ENCODE measurements at regions not wholly inside any gene's neighbourhood (a gene's known extent, or its start where the extent isn't known, plus 50 kb on each side); places are given as distances from the start of the nearest gene placed in this dataset.

DNA sequence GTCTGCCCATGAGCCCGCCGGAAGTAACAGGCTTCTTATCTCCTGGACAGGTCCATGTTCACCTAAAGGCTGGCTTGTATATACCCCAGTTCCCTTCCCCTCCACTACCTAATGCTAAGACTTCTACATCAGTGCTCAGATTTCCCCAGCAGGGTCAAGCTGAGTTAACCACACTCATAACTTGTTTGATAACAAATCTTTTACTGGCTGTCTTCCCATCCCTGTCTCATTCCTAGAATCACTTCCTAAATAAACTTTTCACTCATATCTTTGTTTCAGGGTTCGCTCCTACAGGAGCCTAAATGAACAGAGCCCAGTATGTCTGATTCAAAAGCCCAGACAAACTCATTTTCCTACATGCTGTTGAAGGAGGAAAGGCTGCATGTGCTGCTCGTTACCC is 94.0 kb upstream of the SOX11 start (continued):
- TF ChIP-seq, protein P1, sequence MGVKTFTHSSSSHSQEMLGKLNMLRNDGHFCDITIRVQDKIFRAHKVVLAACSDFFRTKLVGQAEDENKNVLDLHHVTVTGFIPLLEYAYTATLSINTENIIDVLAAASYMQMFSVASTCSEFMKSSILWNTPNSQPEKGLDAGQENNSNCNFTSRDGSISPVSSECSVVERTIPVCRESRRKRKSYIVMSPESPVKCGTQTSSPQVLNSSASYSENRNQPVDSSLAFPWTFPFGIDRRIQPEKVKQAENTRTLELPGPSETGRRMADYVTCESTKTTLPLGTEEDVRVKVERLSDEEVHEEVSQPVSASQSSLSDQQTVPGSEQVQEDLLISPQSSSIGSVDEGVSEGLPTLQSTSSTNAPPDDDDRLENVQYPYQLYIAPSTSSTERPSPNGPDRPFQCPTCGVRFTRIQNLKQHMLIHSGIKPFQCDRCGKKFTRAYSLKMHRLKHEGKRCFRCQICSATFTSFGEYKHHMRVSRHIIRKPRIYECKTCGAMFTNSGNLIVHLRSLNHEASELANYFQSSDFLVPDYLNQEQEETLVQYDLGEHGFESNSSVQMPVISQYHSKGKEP (tag by site-specific recombination; IDR thresholded peaks at IDR 0.05), result no peak
- TF ChIP-seq, protein P2, sequence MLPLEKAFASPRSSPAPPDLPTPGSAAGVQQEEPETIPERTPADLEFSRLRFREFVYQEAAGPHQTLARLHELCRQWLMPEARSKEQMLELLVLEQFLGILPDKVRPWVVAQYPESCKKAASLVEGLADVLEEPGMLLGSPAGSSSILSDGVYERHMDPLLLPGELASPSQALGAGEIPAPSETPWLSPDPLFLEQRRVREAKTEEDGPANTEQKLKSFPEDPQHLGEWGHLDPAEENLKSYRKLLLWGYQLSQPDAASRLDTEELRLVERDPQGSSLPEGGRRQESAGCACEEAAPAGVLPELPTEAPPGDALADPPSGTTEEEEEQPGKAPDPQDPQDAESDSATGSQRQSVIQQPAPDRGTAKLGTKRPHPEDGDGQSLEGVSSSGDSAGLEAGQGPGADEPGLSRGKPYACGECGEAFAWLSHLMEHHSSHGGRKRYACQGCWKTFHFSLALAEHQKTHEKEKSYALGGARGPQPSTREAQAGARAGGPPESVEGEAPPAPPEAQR (tag by site-specific recombination; IDR thresholded peaks at IDR 0.05), result no peak
- TF ChIP-seq ZNF138 (tag by site-specific recombination; IDR thresholded peaks at IDR 0.05; ENCODE audit: borderline replicate concordance), result no peak
- TF ChIP-seq ZNF248 (tag by site-specific recombination; IDR thresholded peaks at IDR 0.05), result no peak
- TF ChIP-seq ZNF747 (tag by site-specific recombination; IDR thresholded peaks at IDR 0.05), result no peak

DNA sequence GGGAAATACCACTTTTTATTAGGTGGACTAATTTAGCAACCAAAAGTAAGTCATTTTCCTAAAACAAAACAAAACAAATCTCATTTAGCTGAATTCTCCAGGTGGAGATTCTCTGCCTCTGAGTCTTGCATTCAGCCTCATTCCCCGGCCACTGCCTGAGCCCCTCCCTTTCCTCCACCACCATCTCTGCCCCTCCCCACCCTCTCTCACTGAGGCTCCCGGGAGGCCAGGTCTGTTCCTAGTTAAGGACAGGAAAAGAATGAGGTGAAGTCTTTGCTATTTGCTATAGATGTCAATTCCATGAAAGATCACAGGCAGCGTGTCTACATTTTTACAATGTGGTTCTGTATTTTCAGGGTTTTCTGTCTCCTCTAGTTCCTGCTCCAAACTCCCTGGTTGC is 83.0 kb upstream of the SOX11 start:
- TF ChIP-seq ZNF292 (tag by site-specific recombination; IDR thresholded peaks at IDR 0.05; ENCODE audit: borderline replicate concordance, low read depth) (no peak), ZNF529 (tag by site-specific recombination; IDR thresholded peaks at IDR 0.05; ENCODE audit: insufficient replicate concordance) (no peak), ZNF223 (tag by site-specific recombination; IDR thresholded peaks at IDR 0.05) (no peak), ZNF202 (tag by site-specific recombination; IDR thresholded peaks at IDR 0.05; ENCODE audit: borderline replicate concordance) (no peak), ZNF558 (tag by site-specific recombination; IDR thresholded peaks at IDR 0.05) (no peak), ZNF239 (tag by site-specific recombination; IDR thresholded peaks at IDR 0.05) (no peak), GLI4 (tag by site-specific recombination; IDR thresholded peaks at IDR 0.05) (no peak), ZNF544 (tag by site-specific recombination; IDR thresholded peaks at IDR 0.05) (no peak), ZNF629 (tag by site-specific recombination; IDR thresholded peaks at IDR 0.05) (no peak), ZNF791 (tag by site-specific recombination; IDR thresholded peaks at IDR 0.05) (no peak)
- TF ChIP-seq, protein P3, sequence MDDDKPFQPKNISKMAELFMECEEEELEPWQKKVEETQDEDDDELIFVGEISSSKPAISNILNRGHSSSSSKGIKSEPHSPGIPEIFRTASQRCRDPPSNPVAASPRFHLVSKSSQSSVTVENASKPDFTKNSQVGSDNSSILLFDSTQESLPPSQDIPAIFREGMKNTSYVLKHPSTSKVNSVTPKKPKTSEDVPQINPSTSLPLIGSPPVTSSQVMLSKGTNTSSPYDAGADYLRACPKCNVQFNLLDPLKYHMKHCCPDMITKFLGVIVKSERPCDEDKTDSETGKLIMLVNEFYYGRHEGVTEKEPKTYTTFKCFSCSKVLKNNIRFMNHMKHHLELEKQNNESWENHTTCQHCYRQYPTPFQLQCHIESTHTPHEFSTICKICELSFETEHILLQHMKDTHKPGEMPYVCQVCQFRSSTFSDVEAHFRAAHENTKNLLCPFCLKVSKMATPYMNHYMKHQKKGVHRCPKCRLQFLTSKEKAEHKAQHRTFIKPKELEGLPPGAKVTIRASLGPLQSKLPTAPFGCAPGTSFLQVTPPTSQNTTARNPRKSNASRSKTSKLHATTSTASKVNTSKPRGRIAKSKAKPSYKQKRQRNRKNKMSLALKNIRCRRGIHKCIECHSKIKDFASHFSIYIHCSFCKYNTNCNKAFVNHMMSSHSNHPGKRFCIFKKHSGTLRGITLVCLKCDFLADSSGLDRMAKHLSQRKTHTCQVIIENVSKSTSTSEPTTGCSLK (tag by site-specific recombination; IDR thresholded peaks at IDR 0.05), result no peak
- TF ChIP-seq, protein P4, sequence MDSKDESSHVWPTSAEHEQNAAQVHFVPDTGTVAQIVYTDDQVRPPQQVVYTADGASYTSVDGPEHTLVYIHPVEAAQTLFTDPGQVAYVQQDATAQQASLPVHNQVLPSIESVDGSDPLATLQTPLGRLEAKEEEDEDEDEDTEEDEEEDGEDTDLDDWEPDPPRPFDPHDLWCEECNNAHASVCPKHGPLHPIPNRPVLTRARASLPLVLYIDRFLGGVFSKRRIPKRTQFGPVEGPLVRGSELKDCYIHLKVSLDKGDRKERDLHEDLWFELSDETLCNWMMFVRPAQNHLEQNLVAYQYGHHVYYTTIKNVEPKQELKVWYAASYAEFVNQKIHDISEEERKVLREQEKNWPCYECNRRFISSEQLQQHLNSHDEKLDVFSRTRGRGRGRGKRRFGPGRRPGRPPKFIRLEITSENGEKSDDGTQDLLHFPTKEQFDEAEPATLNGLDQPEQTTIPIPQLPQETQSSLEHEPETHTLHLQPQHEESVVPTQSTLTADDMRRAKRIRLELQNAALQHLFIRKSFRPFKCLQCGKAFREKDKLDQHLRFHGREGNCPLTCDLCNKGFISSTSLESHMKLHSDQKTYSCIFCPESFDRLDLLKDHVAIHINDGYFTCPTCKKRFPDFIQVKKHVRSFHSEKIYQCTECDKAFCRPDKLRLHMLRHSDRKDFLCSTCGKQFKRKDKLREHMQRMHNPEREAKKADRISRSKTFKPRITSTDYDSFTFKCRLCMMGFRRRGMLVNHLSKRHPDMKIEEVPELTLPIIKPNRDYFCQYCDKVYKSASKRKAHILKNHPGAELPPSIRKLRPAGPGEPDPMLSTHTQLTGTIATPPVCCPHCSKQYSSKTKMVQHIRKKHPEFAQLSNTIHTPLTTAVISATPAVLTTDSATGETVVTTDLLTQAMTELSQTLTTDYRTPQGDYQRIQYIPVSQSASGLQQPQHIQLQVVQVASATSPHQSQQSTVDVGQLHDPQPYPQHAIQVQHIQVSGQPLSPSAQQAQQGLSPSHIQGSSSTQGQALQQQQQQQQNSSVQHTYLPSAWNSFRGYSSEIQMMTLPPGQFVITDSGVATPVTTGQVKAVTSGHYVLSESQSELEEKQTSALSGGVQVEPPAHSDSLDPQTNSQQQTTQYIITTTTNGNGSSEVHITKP (tag by site-specific recombination; IDR thresholded peaks at IDR 0.05), result no peak
- TF ChIP-seq, protein P5, sequence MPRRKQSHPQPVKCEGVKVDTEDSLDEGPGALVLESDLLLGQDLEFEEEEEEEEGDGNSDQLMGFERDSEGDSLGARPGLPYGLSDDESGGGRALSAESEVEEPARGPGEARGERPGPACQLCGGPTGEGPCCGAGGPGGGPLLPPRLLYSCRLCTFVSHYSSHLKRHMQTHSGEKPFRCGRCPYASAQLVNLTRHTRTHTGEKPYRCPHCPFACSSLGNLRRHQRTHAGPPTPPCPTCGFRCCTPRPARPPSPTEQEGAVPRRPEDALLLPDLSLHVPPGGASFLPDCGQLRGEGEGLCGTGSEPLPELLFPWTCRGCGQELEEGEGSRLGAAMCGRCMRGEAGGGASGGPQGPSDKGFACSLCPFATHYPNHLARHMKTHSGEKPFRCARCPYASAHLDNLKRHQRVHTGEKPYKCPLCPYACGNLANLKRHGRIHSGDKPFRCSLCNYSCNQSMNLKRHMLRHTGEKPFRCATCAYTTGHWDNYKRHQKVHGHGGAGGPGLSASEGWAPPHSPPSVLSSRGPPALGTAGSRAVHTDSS (tag by site-specific recombination; IDR thresholded peaks at IDR 0.05), result no peak
- TF ChIP-seq, protein P6, sequence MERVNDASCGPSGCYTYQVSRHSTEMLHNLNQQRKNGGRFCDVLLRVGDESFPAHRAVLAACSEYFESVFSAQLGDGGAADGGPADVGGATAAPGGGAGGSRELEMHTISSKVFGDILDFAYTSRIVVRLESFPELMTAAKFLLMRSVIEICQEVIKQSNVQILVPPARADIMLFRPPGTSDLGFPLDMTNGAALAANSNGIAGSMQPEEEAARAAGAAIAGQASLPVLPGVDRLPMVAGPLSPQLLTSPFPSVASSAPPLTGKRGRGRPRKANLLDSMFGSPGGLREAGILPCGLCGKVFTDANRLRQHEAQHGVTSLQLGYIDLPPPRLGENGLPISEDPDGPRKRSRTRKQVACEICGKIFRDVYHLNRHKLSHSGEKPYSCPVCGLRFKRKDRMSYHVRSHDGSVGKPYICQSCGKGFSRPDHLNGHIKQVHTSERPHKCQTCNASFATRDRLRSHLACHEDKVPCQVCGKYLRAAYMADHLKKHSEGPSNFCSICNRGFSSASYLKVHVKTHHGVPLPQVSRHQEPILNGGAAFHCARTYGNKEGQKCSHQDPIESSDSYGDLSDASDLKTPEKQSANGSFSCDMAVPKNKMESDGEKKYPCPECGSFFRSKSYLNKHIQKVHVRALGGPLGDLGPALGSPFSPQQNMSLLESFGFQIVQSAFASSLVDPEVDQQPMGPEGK (tag by site-specific recombination; IDR thresholded peaks at IDR 0.05), result no peak
- Histone ChIP-seq H3K9me3 (ENCODE audit: control insufficient read depth, insufficient read depth, low read depth, low read length) (no peaks in the 10 kb centered on the region; the same call in 1 of the 2 replicates), H3K4me1 (ENCODE audit: control insufficient read depth, insufficient read depth, low read length) (no peaks in the 10 kb centered on the region), H3K4me3 (ENCODE audit: low read depth, low read length) (no peak overlapping the region), H3K27ac (ENCODE audit: extremely low read depth, low read depth, low read length) (no peak overlapping the region), H3K36me3 (ENCODE audit: control insufficient read depth in 2 of 2, insufficient read depth in 1 of 2, low read length in 2 of 2) (no peaks in the 10 kb centered on the region)
- CTCF ChIA-PET, result no interaction called here
- POLR2A ChIA-PET, result no interaction called here
